ENCODE measurements at regions not wholly inside any gene's neighbourhood (a gene's known extent, or its start where the extent isn't known, plus 50 kb on each side); places are given as distances from the start of the nearest gene placed in this dataset.
A peak's percentile ranks its signal among the peaks of the same experiment; 100 is the strongest.

DNA sequence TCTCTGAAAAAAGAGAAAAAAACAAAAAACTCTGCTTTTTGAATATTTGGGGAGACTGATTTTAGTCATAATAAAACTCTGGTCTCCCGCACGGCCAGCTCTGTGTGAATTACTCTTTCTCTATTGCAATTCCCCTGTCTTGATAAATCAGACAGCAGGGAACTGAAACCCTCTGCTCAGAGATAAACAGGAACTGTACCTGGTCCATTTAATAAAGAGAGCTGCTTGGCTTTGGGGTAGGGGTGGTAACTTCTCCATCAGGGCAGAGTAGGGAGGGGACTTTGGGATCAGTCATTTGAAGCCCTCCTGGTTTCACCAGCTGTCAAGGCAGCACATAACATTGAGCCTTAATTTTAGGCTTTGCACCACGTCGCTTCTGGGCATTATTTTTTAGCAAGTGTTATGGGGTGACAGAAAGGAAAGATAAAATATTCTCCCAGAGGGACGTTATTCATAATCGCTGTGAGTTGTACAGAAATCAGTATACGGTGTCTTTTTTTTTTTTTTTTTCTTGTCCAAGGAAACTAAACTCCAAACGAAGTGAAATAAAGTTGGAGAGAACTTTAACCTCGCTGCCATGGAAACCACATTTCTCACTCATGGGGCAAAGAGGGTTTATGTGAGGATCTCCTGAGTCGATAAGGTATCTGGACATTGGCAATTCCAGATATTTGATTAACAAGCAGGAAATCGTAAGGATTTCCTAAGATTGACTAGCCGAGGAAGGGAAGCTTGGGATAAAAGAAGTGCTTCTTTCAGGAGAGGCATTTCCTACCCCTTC lies 99.0 kb upstream of the MRI1 start:
- peaks cover 23% of the 10 kb centered on the region for H3K4me1 Mint-ChIP-seq

GRCh38 chr19:13652810-13653590 lies 111.3 kb upstream of the MRI1 start:
- POLR2A ChIA-PET = no interaction called here
- CTCF ChIA-PET = no interaction called here
- no peaks in the 10 kb centered on the region for H3K9me3 Mint-ChIP-seq
- H3K4me3 Mint-ChIP-seq = no peak overlapping the region
- ATAC-seq (ENCODE audit: low read depth) = no peak
- H3K27ac Mint-ChIP-seq = no peak overlapping the region
- no peak for DNase-seq
- H3K4me1 Mint-ChIP-seq = peaks cover 7% of the 10 kb centered on the region
- no peak for TF ChIP-seq CTCF (IDR thresholded peaks at IDR 0.05)
- no peaks in the 10 kb centered on the region for H3K36me3 Mint-ChIP-seq (ENCODE audit: low read depth)
- intact Hi-C loops (cut with micrococcal nuclease) = no loop called here
- H3K27me3 Mint-ChIP-seq = peaks cover 6% of the 10 kb centered on the region

More for the DNA sequence above, 99.0 kb upstream of the MRI1 start:
- no peak for TF ChIP-seq CTCF (IDR thresholded peaks at IDR 0.05)
- Mint-ChIP-seq H3K27me3 (no peaks in the 10 kb centered on the region), H3K27ac (peak overlapping the region; percentile 86), H3K36me3 (ENCODE audit: low read depth) (no peaks in the 10 kb centered on the region), H3K9me3 (no peaks in the 10 kb centered on the region), H3K4me3 (peak overlapping the region; percentile 62)
- ATAC-seq (ENCODE audit: low read depth) (peak; percentile 99), DNase-seq (peak; percentile 16)
- CTCF ChIA-PET = interaction anchor here (1.1 kb wide), 1 partner anchor 197 kb away, joined by 3 read pairs; no protein-coding TSS in a partner anchor
- intact Hi-C loops (cut with micrococcal nuclease) = no loop called here
- POLR2A ChIA-PET = no interaction called here

DNA sequence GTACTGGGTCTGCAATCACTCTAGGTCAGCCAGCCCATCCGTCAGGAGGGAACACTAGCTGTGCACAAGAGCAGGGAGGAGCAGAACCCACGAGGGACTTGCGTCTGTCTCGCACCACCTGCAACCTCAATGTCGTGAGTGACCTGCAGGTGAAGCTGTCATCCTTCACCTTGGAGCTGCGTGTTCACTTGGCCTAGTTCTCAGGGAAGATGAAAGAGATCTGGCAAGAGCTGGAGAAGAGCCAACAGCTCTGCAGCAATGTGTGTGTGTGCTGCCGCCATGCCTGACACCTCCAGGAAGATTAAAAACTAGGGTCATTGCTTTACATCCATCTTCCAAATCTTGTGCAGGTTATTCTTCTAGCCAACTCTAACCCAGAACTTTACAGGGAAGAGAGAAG lies 117.6 kb upstream of the MRI1 start:
- Mint-ChIP-seq H3K9me3 (peaks cover 3% of the 10 kb centered on the region), H3K27ac (no peak overlapping the region)

GRCh38 chr19:13644645-13645044 lies 119.7 kb upstream of the MRI1 start:
- CTCF ChIA-PET = no interaction called here
- peaks cover 8% of the 10 kb centered on the region for H3K27me3 Mint-ChIP-seq
- no peak for ATAC-seq (ENCODE audit: low read depth)
- POLR2A ChIA-PET = no interaction called here
- no peak for TF ChIP-seq CTCF (IDR thresholded peaks at IDR 0.05)
- H3K27ac Mint-ChIP-seq = no peak overlapping the region
- no peaks in the 10 kb centered on the region for H3K36me3 Mint-ChIP-seq (ENCODE audit: low read depth)
- H3K4me3 Mint-ChIP-seq = no peak overlapping the region
- intact Hi-C loops (cut with micrococcal nuclease) = no loop called here
- H3K4me1 Mint-ChIP-seq = no peaks in the 10 kb centered on the region
- no peak for DNase-seq
- peaks cover 4% of the 10 kb centered on the region for H3K9me3 Mint-ChIP-seq

More for the DNA sequence above, 117.6 kb upstream of the MRI1 start:
- no peaks in the 10 kb centered on the region for H3K36me3 Mint-ChIP-seq (ENCODE audit: low read depth)
- peaks cover 8% of the 10 kb centered on the region for H3K27me3 Mint-ChIP-seq
- H3K4me3 Mint-ChIP-seq = no peak overlapping the region
- CTCF ChIA-PET = no interaction called here
- H3K4me1 Mint-ChIP-seq = no peaks in the 10 kb centered on the region
- TF ChIP-seq CTCF (IDR thresholded peaks at IDR 0.05) = no peak
- DNase-seq (no peak), ATAC-seq (ENCODE audit: low read depth) (no peak)
- POLR2A ChIA-PET = no interaction called here
- intact Hi-C loops (cut with micrococcal nuclease) = no loop called here

GRCh38 chr19:13640611-13641010 lies 123.7 kb upstream of the MRI1 start:
- no peak for TF ChIP-seq CTCF (IDR thresholded peaks at IDR 0.05)
- Mint-ChIP-seq H3K4me1 (peaks cover 6% of the 10 kb centered on the region), H3K36me3 (ENCODE audit: low read depth) (no peaks in the 10 kb centered on the region), H3K27ac (no peak overlapping the region), H3K9me3 (peaks cover 8% of the 10 kb centered on the region), H3K27me3 (peaks cover 13% of the 10 kb centered on the region), H3K4me3 (no peak overlapping the region)
- ATAC-seq (ENCODE audit: low read depth) = no peak
- CTCF ChIA-PET = no interaction called here
- POLR2A ChIA-PET = no interaction called here
- intact Hi-C loops (cut with micrococcal nuclease) = no loop called here
- no peak for DNase-seq

Measured in activated B cell treated with CpG ODN at 0.5 μM for 24 hours (primary cell).